NCI-H2081 treated with DMSO at 0.1 percent for 48 hours (cell line): ENCODE measurements at regions not wholly inside any gene's neighbourhood (a gene's known extent, or its start where the extent isn't known, plus 50 kb on each side); places are given as distances from the start of the nearest gene placed in this dataset.

ENCODE experiments used
- DNase-seq: peaks from one replicate; lab custom pipeline; 2025; lab: John Stamatoyannopoulos, UW

DNA sequence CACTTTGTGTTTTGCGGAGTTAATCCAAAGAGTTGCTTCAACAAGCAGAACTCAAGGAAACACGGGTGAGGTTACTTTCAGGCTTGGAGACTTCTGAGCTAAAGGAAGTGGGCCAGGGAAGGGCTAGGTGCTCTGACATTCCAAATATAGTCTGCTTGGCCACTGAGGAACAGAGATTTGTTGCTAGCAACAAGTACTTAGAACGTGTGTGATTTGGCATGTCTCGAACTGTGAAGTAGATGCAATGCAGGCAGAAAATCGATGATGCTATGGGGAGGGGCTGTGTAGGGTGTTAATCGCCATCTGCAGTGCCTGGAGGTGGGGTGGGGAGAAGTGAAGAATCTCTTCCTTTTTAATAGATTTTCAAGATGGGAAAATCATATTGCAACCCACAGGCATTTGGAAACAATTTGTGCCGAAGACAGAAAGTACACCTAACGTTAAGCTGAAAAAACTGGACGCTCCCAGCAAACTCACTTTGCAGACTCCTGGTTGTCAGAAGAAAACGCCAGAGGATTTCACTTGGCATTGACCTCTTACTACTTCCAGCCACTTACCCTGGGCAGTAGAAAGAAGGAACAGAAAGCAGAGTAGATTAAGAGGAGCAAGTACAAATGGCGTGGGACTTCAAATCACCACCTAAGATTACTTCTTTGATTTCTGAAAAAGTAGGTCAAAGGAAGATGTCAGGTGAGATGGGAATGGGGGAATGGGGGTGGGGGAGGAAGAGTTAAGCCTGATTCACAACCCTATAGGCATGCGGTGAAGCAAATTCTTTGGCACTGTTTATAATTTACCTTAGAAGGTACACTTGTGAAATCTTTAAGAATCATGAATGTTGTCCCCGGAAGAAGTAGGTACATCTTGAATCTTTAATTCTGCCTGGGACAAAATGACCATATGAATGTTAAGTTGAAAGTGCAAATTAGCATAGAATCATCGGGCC, 314.1 kb downstream of the CD83 start:
- DNase-seq, result no peak

DNA sequence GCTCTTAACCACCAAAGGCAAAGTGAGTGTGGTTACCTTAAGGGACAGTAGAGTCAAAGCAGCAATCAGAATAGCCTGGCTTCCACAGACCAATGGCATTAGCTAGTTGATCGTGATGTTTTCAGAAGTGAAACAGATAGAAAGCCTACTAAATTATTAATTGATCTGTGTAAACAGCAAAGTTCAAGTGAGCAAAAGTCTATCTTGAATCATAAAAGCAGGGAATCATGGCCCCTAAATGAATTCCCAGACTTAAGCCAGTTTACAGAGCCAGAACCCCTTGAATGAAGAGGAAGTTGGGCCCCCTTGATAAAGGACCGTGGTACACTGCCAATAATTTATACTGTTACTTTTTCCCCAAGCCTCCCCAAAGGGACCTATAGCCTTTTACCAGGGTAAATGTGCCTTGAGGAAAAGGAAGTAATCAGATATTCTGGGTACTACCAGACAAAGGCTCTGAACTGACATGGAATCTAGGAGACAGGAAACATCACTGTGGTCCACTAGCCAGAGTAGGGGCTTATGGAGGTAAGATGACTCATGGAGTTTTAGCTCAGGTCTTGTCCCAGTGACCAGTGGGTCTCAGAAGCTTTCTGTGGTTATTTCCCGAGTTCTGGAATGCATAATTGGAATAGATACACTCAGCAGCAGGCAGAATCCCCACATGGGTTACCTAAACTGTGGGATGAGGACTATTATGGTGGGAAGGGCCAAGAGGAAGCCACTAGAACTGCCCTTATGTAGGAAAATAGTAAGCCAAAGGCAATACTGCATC, 317.5 kb downstream of the CD83 start:
- no peak for DNase-seq

DNA sequence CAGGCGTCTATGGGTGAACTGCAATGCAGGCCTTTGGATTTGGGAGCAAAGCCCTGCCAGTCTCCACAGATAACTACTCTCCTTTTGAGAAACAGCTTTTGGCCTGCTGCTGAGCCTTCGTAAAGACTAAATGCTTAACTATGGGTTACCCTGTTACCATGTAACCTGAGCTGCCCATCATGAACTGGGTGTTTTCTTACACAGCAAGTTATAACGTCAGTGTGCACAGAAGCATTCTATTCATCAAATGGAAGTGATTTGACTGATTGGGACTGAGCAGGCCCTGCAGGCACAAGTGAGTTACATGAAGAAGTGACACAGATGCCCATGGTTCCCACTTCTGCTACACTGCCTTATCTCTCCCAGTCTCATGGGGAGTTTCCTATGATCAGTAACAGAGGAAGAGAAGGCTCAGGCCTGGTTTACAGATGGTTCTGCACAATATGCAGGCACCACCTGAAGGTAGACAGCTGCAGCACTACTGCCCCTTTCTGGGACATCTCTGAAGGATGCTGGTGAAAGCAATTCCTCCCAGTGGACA, 319.1 kb downstream of the CD83 start:
- no peak for DNase-seq

DNA sequence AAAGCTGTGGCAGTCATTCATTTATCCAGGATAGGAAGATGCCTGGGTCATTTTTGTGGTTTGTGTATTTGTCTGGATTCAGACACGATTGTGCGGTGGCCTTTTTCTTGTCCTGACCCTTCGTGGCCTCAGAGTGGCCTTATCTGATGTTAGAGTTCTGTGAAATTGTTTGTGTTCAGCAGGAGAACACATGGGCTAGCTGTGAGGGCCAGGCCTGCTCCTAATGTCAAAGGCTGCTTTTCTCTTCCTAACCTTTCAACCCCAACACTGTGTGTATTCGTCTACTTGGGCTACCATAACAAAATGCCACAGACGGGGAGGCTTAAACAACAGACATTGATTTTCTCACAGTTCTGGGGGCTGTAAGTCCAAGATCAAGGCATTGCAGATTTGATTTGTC, 321.8 kb downstream of the CD83 start:
- no peak for DNase-seq

DNA sequence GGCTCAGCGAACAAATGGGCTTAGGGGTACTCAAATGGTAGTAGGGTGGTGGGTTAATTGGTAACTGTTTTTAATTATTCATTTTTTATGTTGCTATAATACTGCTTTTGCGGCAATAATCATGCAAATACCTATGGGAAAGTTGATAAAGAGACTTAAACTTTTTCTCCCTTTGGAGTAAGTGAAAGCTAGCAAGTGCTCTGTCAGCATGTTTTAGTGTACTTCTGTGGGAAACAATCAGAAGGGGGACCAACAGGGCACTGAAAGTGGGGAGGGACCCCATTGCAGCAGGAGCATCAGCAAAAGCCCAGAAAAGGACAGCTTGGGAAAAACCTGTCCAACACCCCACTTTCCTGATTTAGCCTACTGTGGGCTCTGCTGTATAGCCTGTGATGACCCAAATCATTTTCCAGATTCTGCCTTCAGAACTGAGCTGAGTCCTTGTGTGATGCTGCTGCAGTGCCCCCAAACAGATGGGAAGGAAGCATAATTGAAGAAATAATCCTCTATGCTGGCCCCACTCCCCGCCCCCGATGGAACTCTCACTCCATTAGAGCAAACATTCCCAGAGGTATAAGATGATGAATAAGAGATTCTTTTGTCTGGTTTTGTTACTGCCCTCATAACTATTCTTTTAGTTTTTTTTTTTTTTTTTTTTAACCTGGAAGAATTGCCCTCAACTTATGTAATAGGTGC, 322.8 kb downstream of the CD83 start:
- no peak for DNase-seq

DNA sequence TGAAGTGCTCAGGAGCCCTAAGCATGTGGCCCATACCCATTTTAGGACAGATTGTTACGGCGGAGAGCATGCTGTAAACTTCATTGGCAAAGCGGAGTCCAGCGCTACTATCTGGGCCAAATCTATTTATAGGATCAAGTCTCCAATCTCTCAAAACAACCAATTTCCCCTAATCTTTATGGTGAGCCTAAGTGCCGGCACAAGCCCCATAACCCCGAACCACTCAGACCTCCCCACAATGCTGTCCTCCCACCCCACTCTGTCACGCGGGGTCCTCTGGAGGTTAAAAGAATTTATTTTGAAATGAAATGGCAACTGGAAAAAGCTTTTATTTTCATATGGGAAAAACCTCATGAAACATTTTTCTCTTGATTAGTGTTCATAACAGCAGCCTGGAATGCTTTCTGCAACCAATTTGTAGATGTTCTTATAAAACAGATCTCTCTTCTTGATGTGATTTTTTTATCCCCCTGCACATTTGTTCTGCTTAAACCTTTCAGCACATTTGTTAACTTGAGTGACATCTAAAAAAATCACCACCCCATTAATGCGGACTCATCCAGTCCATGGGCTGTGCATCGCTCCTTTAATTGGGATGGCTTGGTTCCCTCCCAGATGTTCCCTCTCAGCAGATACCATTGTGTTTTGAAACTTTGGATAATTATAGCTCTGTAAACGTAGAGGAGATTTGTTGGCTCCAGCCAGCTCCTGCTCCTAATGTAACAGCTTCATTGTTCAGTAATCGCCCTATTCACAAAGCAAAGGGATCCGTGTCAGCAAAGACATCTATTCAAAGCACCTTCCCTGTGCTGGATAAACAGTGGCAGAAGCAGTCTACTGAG, 323.6 kb downstream of the CD83 start:
- peak; percentile 81 for DNase-seq

DNA sequence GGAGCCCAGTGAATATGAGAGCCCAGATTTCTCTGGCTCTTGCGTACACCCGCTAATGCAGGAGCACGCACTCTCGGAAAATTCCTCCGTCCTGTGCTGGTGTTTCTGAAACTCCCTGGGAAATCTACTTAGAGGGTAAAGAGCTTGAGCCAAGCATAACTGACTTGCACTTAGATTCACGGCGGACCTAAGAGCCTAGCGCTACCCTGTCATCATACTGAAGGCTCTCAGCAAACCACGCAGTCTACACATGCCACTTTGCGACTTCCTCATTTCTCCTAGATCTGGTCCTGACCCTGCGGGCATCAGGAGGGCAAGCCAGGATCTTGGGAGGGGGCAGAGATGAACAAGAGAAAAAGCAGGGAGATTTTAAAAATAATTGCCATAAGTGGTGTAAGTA, 324.7 kb downstream of the CD83 start:
- DNase-seq, result no peak

DNA sequence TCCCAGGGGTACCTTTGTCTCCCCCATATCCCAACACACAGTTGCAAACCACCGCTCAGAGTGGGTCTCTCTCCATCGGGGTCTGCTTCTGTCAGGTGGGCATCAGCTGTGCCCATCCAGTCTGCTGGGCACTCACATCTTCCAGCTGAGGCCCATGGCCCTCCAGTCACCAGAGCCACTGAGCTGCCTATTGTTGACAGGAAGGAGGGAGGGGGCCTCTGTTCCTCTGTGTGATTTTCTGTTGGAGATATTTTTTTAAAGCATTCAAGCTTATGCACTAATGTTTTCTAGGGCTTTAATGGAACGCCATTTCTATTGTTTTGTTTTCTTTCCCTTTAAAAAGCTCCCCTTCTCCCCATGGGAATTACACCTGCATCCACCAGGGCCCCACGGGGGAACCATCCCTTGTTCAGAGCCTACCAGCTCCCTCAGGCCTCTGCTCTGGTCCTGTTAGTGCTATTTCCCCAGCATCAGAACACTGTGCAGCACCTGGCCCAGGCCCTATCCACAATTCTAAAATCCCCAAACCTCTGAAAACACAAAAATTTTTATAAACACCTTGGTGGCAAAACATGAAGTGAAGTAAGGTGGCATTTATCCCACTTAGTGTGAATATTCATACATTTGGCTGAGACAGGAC, 326.2 kb downstream of the CD83 start:
- no peak for DNase-seq

DNA sequence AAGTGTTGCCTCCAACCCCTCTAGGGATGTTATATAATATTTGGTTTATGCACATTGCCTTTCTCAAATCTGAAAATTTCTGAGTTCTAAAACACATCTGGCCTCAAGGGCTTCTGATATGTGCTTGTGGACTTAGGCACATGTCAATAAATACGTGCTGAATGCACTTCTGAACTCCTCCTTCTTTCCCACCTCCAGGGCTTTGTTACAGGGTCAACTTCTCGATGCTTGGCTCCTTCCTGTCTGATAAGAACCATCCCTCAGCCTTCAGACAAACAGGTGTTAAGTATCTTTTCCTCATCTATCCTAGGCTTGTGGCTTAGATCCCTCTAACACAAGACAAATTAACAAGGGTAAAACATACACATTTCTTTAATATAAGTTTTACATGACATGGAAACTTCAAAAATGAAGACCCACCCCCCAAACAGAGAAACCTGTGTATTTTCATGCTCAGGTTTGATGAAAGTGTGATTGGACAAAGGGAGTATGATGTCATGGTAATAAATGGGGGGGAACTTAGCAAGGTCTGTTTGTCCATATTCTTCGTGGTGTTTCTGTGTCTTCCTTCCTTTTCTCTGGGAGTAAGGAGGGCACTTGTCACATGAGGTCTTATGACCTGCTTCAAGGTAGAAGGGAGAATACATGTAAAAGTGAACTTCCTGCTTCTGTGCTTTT, 326.9 kb downstream of the CD83 start:
- no peak for DNase-seq

DNA sequence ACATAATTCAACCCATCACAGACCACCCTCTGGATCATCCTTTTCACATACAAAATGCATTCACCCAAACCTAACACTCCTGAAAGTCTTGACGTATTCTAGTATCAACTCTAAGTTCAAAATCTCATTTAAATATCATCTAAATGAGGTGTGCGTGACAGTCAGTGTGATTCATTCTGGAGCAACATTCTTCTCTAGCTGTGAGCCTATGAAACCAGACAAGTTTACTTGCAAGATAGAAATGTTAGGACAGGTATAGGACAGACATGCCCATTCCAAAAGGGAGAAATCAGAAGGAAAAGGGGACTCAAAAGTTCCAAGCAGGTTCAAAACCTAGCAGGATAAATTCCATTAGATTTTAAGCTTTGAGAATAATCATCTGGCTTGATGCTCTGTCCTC, 329.7 kb downstream of the CD83 start:
- no peak for DNase-seq

DNA sequence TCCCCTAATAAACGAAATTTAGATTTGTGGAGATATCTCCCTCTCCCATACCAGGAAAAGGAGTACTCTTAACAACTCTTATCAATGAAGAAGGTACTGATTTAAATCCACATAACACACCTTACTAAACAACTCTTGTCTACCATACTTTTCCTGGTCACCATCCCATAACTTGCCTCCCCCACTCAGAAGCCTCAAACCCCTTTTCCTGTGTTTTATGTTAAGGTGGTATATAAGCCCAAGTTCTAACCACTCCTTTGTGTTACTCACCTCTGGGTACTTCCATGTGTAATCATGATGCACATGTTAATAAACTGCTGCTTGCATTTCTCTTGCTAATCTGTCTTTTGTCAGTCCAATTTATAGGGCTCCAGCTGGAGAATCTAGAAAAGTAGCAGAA, 330.7 kb downstream of the CD83 start:
- no peak for DNase-seq

DNA sequence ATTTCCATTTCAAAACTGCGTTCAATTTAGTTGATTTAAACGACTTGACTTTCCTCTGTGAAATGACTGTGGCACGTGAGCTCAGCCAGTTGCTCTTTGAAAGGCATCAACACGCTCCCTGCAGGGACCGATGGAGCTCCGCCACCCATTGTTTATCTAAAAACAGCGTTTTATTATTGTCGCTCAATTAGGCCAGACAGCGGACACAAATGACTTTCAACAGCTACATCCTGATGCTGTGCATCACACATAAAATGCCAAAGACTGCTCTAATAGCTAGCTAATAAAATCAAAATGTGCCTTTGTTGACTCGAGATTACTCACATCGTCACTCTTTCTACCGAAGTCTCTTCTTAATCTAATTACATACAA, 332.5 kb downstream of the CD83 start:
- DNase-seq, result peak; percentile 76

DNA sequence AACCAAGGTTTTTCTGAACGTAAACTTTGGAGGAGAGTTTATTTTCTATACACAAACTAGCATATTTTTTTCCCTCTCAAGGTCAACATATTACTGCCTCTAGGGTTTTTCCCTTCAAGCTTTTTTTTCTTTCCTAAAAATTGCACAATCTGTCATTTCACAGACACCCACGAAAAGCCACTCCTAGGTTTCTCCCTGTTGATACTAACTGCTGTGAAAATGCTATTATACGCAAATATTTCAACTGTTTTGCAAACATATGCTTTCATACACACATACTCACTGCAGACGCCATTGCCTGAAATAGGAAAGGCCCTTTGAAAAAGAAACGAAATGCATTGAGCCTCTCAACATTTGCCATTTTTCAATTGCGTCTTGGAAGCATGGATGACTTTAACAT, 333.0 kb downstream of the CD83 start:
- DNase-seq, result no peak

DNA sequence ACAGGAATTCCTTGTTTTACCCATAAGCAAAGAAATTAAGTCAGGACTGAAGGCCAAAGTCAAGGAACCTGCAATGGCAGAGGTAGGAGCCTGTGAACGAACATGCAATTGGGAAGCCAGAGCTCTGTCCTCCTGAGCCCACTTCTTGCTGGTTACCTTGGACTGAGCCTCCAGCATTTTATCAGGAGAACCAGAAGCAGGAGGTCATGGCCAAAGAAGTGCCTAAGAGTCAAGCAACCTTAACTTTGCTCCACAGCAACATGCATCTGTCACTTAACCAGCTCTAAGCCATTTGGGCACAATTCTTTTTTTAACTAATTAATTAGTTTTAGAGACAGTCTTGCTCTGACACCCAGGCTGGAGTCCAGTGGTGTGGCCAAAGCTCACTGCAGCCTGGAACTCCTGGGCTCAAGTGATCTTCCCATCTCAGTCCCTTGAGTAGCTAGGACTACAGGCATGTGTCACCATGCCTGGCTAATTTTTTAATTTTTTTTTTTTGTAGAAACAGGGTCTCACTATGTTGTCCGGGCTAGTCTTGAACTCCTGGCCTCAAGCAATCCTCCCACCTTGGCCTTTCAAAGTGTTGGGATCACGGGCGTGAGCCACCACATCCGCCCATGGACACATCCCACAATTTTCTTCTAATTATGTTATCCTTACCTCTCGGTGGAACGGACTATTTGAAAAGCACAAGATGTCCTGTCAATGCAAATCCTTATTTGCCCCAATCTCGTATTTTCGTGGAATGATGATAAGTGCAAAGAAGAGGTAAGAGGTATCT, 334.2 kb downstream of the CD83 start:
- DNase-seq, result no peak

DNA sequence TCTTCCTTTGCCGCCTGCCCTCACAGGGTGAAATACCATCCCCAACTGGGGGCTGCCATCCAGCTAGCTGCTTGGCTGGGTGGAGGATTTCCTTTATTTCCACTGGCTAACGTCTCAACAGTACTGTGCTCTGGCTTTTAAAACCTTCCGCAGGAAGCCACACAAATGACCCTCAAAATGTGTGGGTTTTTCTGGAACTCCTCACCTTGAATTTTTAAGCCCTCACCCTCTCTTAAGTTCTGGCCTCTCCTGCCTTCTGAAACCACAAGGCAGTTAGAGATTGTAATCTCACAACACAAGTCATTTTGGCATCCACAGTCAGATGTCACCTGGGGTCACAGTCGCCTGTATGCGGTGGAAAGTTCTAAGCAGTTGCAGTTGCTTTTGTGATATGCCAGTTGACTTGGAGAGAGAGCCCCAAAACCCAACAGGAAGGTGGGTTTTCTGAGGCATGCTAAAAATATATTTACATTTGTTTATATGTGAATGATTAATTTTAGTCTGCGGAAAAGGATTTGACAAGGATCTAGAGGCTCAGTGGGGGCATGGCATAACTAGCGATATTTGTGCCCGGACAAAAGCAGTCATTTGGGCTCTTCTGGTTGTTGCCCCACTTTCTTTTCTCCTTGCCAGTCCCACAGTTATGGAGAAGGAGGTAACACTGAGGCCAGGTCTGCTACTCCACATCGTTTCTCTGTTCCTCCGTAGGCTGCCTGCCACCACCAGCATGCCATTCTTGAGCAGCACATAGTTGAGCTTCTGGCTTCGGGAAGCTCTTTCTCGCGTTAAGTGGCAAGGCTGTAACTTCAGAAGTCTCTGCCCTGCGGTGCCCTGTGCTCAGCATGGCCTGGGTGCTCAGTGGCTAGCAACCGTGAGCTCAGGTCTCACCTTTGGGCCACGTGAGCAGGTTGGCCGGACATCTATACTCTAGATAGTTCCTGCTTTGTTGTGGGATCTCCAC, 335.3 kb downstream of the CD83 start:
- no peak for DNase-seq

DNA sequence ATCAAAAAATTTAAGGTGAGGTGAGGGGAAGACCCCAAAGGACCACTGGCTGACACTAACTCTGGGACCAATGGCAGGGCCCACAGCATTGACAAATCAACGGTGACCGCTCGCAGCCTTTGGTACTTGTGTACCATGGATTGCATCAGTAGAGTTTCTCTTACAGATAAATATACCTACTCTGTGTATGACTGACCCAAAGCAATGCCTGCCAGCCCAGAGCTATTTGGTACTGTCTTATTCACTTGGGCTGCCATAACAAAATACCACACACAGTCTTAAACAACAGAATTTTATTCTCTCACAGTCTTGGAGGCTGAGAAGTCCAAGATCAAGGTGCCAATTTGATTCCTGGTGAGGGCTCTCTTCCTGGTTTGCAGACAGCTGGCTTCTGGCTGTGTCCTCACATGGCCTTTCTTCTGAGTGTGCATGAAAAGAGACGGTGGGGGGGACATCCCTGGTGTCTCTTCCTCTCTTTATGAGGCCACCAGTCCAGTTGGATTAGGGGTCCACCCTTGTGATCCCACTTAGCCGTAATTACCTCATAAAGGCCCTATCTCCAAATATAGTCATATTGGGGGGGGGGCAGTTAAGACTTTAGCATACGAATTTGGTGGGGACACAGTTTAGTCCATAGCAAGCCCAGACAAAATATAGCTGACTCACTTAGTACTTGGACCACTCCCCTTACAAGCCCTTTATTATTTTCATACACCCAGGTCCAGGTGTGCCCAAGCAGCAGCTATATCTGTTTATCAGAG, 336.3 kb downstream of the CD83 start:
- DNase-seq, result no peak

DNA sequence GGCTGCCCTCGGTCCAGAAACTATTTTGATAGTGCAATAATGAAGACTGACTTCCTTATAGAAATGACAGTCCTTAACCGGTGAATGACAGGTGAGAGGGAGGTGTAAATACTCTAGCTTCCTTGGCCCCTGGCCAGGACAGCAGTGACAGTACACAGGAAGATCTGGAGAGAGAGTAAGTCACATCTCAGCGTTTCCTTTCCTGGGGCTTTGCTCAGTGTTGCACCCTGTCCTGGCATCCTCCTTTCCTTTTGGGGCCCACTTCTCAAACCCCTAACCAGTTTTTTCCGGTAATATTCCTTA, 336.9 kb downstream of the CD83 start:
- DNase-seq, result no peak

DNA sequence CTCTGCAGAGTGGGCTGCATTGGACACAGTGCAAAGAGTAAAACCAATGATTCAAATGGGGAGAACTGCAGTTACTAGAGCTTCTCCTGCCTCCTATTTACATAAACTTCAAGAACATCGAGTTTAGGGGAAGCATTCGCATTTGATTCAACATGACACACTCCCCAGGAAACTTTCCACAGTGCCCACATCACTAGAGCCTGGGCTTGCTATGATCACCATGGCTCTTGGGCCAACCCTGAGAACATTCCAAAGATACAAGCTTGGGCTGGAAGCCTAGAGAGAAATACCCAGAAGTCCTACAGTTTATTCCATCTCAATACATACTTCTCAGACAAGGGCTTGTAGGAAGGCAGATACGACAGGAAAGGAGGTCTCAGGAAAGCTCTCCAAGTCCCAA, 337.9 kb downstream of the CD83 start:
- DNase-seq, result no peak
